LNCaP clone FGC (cell line): ENCODE measurements at regions not wholly inside any gene's neighbourhood (a gene's known extent, or its start where the extent isn't known, plus 50 kb on each side); places are given as distances from the start of the nearest gene placed in this dataset.
"Not testable (repeated sequence)": the region's sequence is repeated elsewhere in the genome, so short reads cannot be mapped to it uniquely, and the experiment has no call there.

ENCODE experiments used
- DNase-seq: peaks from one replicate; pipeline ENCODE4 v3.0.0-alpha.2; 2011; ENCODE audit warnings: low read depth
- H3K4me3 ChIP-seq: 2 replicates; pipeline ENCODE4 v1.5.1; 2011; ENCODE audit warnings: mild to moderate bottlenecking, low read depth, low read length, control low read depth
- CTCF ChIP-seq: IDR thresholded peaks from 2 replicates; pipeline ENCODE4 v1.5.1; 2012; ENCODE audit warnings: mild to moderate bottlenecking; ENCODE audit not compliant: control insufficient read depth, insufficient read depth; ENCODE audit errors: extremely low read depth

- no peak for TF ChIP-seq CTCF
- no peak overlapping the region for H3K4me3 ChIP-seq
- DNase-seq: peak; percentile 75
Observed at GRCh38 chr7:15143936-15144335, 241.4 kb upstream of the DGKB start.

DNA sequence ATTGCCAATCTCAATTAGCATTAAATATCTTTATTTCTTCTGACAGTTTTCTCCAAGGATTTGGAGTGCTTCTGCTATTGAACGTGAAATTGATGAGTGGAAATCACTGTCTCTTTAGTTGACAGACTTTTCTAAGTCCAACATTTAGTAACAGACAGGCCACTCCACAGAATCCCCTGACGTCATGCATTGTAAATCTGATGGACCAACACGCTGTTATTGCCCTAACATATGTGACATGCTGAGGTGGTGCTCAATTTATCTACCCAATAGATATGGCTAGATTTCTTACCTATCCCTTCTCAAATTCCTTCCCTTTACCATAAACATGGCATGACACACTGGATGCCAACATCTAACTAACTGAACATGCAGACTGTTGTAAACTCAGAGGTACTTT is 240.6 kb upstream of the DGKB start:
- no peak for TF ChIP-seq CTCF
- no peak for DNase-seq
- H3K4me3 ChIP-seq: no peak overlapping the region

GRCh38 chr7:15140431-15140830 is 237.9 kb upstream of the DGKB start:
- no peak for DNase-seq
- no peak overlapping the region for H3K4me3 ChIP-seq
- no peak for TF ChIP-seq CTCF

DNA sequence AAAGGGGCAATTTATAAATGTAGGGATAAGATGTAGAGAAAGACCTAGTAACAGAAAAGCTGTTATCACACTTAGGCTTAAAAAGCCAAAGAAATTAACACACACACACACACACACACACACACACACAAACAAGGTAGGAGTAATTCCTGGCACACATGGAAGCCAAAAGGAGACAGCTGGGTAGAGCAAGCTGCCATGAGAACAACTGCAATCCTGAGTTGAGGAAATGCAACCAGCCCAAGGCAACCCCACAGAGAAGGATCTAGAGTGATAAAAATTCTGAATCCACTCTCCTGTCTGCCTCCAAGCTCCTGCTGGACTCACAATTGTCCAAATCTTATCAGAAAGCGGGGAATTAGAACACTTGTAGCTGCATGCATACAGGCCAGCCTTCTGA is 229.1 kb upstream of the DGKB start:
- TF ChIP-seq CTCF: no peak
- H3K4me3 ChIP-seq: no peak overlapping the region
- no peak for DNase-seq

DNA sequence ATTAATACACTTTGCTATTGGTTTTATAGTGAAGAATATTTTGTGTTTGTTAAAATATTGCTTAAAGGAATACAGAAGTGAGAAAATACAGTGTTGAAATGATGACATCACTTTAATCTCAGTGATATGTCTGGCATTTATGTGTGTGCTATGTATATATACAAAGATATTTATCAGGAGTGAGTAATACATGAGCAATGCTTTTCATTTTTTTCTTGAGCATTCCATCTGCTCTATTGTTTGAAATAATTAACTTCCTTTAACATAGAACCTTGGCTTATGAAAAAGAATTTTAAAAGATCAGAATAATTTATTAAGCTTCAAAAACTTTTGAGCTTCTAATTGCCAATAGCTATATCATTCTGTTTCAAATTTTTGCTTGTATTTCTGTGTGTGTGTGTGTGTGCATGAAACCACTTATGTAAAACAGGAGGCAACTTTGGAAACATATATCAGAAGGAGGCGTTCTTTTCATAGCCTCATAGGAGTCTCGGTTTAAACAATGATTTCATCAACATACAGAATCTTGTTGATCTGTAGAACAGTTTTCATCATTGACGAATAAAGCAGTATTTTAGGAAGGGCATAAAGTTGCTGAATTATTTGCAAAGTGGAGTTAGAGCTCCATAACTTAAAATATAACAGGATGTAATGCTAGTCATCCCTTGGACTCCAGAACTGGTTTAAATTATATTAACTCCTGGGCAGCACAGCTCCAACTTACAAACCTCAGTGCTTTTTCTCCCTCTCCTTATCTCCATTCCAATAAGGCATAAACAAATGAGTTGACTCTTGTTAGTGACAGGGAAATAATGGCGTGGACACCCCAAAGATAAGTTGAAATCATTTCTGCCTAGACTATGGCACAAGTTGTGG is 228.4 kb upstream of the DGKB start:
- TF ChIP-seq CTCF: no peak
- H3K4me3 ChIP-seq: no peak overlapping the region
- no peak for DNase-seq

GRCh38 chr7:15128716-15129115 is 226.2 kb upstream of the DGKB start:
- DNase-seq: no peak
- no peak for TF ChIP-seq CTCF
- no peak overlapping the region for H3K4me3 ChIP-seq

GRCh38 chr7:15126653-15127052 is 224.1 kb upstream of the DGKB start:
- not testable (repeated sequence) for DNase-seq, H3K4me3 ChIP-seq
